ENCODE measurements at regions not wholly inside any gene's neighbourhood (a gene's known extent, or its start where the extent isn't known, plus 50 kb on each side); places are given as distances from the start of the nearest gene placed in this dataset.

GRCh38 chr11:79963856-79964645 lies 523.2 kb upstream of the TENM4 start:
- TF ChIP-seq CTCF (IDR thresholded peaks at IDR 0.05; ENCODE audit: low read length), result no peak
- TF ChIP-seq EZH2 (IDR thresholded peaks at IDR 0.05; ENCODE audit: borderline replicate concordance, low read length), result no peak

Measured in OCI-LY1 (cell line).